GM12878 (cell line): ENCODE measurements at regions not wholly inside any gene's neighbourhood (a gene's known extent, or its start where the extent isn't known, plus 50 kb on each side); places are given as distances from the start of the nearest gene placed in this dataset.

Experiments
- ATAC-seq: fragments of 200-7000 bp; cut with Tn5 transposase; 3 replicates; pipeline ENCODE4 v1.9.1; 2020; ENCODE audit warnings: mild to moderate bottlenecking, moderate library complexity
- BruUV-seq: library from RNA; stranded (reverse); fragments of 400-500 nt; replicated peaks from 2 replicates; lab custom pipeline; 2021; lab: Mats Ljungman, UMichigan
- CTCF ChIA-PET: fragments of 300-600 bp; sonication (Branson Sonifier 250); formaldehyde crosslinking; extraction: SDS; loops from one replicate; lab custom pipeline; 2021; ENCODE audit warnings: inconsistent platforms; lab: Yijun Ruan, JAX
- POLR2A ChIA-PET: fragments of 350-600 bp; formaldehyde crosslinking; extraction: SDS; loops from one replicate; lab custom pipeline; 2021; ENCODE audit warnings: inconsistent platforms; lab: Charles Lee
- RAD21 ChIA-PET: fragments of 300-600 bp; sonication (Branson Sonifier 250); formaldehyde crosslinking; loops from one replicate; lab custom pipeline; 2023; ENCODE audit warnings: antibody characterized with exemption; ENCODE audit not compliant: unreplicated experiment; lab: Charles Lee
- SMC1A ChIA-PET: fragments of 300-600 bp; sonication (Branson Sonifier 250); formaldehyde crosslinking; loops from one replicate; lab custom pipeline; 2023; ENCODE audit not compliant: unreplicated experiment, uncharacterized antibody; lab: Charles Lee
- DNase-seq: peaks from one replicate; pipeline ENCODE4 v3.0.0-alpha.2; 2011; ENCODE audit warnings: low read depth, low spot score
- FAIRE-seq: peaks from 3 replicates; lab custom pipeline; 2011; peaks lifted over from hg19 to GRCh38; lab: Jason Lieb, UNC
- H2AFZ ChIP-seq: 2 replicates; pipeline ENCODE4 v1.6.0; 2011; ENCODE audit warnings: low read depth, low read length, control low read depth; ENCODE audit not compliant: control insufficient read depth
- H3K27ac ChIP-seq: 2 replicates; pipeline ENCODE4 v1.5.1; 2011; ENCODE audit warnings: control low read depth; ENCODE audit not compliant: control insufficient read depth, insufficient read depth
- H3K27me3 ChIP-seq, 2 experiments: replicated peaks in 1 of 2; 2 replicates each; pipeline versions ENCODE4 v1.6.0 to v1.6.1; 2011; ENCODE audit warnings: low read length in 1 of 2; ENCODE audit not compliant: control insufficient read depth in 2 of 2, insufficient read depth in 2 of 2
- H3K36me3 ChIP-seq, 2 experiments: 2 replicates each; pipeline ENCODE4 v1.5.1; 2011; ENCODE audit warnings: low read length in 1 of 2; ENCODE audit not compliant: control insufficient read depth in 2 of 2, insufficient read depth in 2 of 2
- H3K4me1 ChIP-seq: 2 replicates; pipeline ENCODE4 v1.6.1; 2011; ENCODE audit warnings: mild to moderate bottlenecking, low read length, moderate library complexity, mixed read lengths; ENCODE audit not compliant: control insufficient read depth, insufficient read depth
- H3K4me2 ChIP-seq: 2 replicates; pipeline ENCODE4 v1.6.0; 2011; ENCODE audit warnings: control low read depth; ENCODE audit not compliant: control insufficient read depth, insufficient read depth
- H3K4me3 ChIP-seq: fragments of 200-600 bp; sonication (generic); 2 replicates; pipeline ENCODE4 v1.5.1; 2016
- H3K79me2 ChIP-seq: 2 replicates; pipeline ENCODE4 v1.6.0; 2011; ENCODE audit warnings: low read length; ENCODE audit not compliant: control insufficient read depth, insufficient read depth
- H3K9ac ChIP-seq: 2 replicates; pipeline ENCODE4 v1.8.0; 2011; ENCODE audit warnings: low read length, control low read depth, mixed read lengths; ENCODE audit not compliant: control insufficient read depth, insufficient read depth
- H3K9me3 ChIP-seq: replicated peaks from 3 replicates; pipeline ENCODE4 v1.5.1; 2011; ENCODE audit warnings: mild to moderate bottlenecking, low read length; ENCODE audit not compliant: control insufficient read depth, insufficient read depth
- H4K20me1 ChIP-seq: 2 replicates; pipeline ENCODE4 v1.6.0; 2011; ENCODE audit not compliant: control insufficient read depth, insufficient read depth
- CTCF ChIP-seq, 3 experiments: IDR thresholded peaks in 2 of 3; conservative IDR thresholded peaks in 1 of 3; 2 replicates each; pipeline ENCODE4 v1.5.1; 2011; ENCODE audit warnings: low read depth in 3 of 3, low read length in 3 of 3, mild to moderate bottlenecking in 3 of 3, control low read depth in 2 of 3, moderate library complexity in 2 of 3, inconsistent platforms in 1 of 3, mixed read lengths in 1 of 3; ENCODE audit not compliant: control insufficient read depth in 2 of 3, insufficient read depth in 1 of 3; ENCODE audit errors: extremely low read depth in 1 of 3
- E2F8 ChIP-seq: fragments of 450-650 bp; IDR thresholded peaks from 2 replicates; pipeline ENCODE4 v1.6.1; 2018; ENCODE audit warnings: mild to moderate bottlenecking, low read depth, moderate library complexity; ENCODE audit not compliant: partially characterized antibody
- HDGF ChIP-seq: fragments of 450-650 bp; IDR thresholded peaks from 2 replicates; pipeline ENCODE4 v1.6.1; 2016; ENCODE audit warnings: antibody characterized with exemption
- NFYA ChIP-seq: IDR thresholded peaks from 2 replicates; pipeline ENCODE4 v1.6.1; 2011; ENCODE audit warnings: low read depth, mild to moderate bottlenecking, low read length, improper control_type of control experiment, borderline replicate concordance
- NKRF ChIP-seq: fragments of 450-650 bp; conservative IDR thresholded peaks from 2 replicates; pipeline ENCODE4 v1.6.1; 2017; ENCODE audit warnings: mild to moderate bottlenecking, moderate library complexity
- NR2C2 ChIP-seq: IDR thresholded peaks from 2 replicates; pipeline ENCODE4 v1.6.1; 2011; ENCODE audit warnings: borderline replicate concordance, low read depth; ENCODE audit not compliant: control insufficient read depth, insufficient read length
- NRF1 ChIP-seq: conservative IDR thresholded peaks from 2 replicates; pipeline ENCODE4 v1.6.1; 2011; ENCODE audit warnings: mild to moderate bottlenecking, low read depth, low read length, improper control_type of control experiment
- PAX8 ChIP-seq: fragments of 450-650 bp; IDR thresholded peaks from 2 replicates; pipeline ENCODE4 v1.6.1; 2017; ENCODE audit warnings: mild to moderate bottlenecking, moderate library complexity
- RELB ChIP-seq: fragments of 450-650 bp; IDR thresholded peaks from 2 replicates; pipeline ENCODE4 v1.6.1; 2017; ENCODE audit warnings: low read depth, mild to moderate bottlenecking, moderate library complexity
- TCF12 ChIP-seq: IDR thresholded peaks from 2 replicates; pipeline ENCODE4 v1.6.1; 2011; ENCODE audit warnings: low read depth, mild to moderate bottlenecking, low read length
- ZSCAN29 ChIP-seq: fragments of 450-650 bp; IDR thresholded peaks from 2 replicates; pipeline ENCODE4 v1.6.1; 2017; ENCODE audit warnings: mild to moderate bottlenecking, moderate library complexity
- WGBS: methylation state at CpG from one replicate; pipeline ENCODE4 v1.1.6; 2016; ENCODE audit warnings: low lambda C conversion rate; ENCODE audit not compliant: insufficient replicate concordance, insufficient coverage; ENCODE audit errors: missing lambda C conversion rate; 5-methylcytosine and 5-hydroxymethylcytosine counted together
- in situ Hi-C: fragments of 300-500 bp; cut with MboI; formaldehyde crosslinking; loops from 9 replicates; pipeline ENCODE4 v1.14.3; 2018; ENCODE audit warnings: mixed read lengths
- intact Hi-C: fragments of 100-400 bp; cut with micrococcal nuclease; formaldehyde crosslinking; loops from one replicate; pipeline ENCODE4 v1.14.2; 2022; ENCODE audit not compliant: unreplicated experiment

- no peak overlapping the region for H3K9ac ChIP-seq
- H3K79me2 ChIP-seq = no peaks in the 10 kb centered on the region
- H3K9me3 ChIP-seq = no peaks in the 10 kb centered on the region
- H3K27me3 ChIP-seq = no peaks in the 10 kb centered on the region
- ChIA-PET SMC1A (interaction anchor here (1.0 kb wide), 1 partner anchor 62 kb away, joined by 3 read pairs; no protein-coding TSS in a partner anchor), CTCF (no interaction called here), RAD21 (no interaction called here), POLR2A (no interaction called here)
- no peak overlapping the region for H2AFZ ChIP-seq
- H3K4me3 ChIP-seq = no peak overlapping the region
- H4K20me1 ChIP-seq = no peaks in the 10 kb centered on the region
- 87% methylated on average over 3 of the region's 3 CpGs for WGBS
- DNase-seq (no peak), ATAC-seq (no peak), FAIRE-seq (no peak)
- H3K27ac ChIP-seq = no peak overlapping the region
- H3K4me2 ChIP-seq = no peak overlapping the region
- in situ Hi-C loops = no loop called here
- no peaks in the 10 kb centered on the region for H3K36me3 ChIP-seq
- BruUV-seq = no TSS peak
- intact Hi-C loops = no loop called here
- no peaks in the 10 kb centered on the region for H3K4me1 ChIP-seq
- TF ChIP-seq NFYA = no peak
- no peak for TF ChIP-seq NR2C2
- TF ChIP-seq PAX8 = no peak
- TF ChIP-seq CTCF (IDR thresholded peaks at IDR 0.05 in 2 of 3, conservative IDR thresholded peaks at IDR 0.05 in 1 of 3; ENCODE audit: control insufficient read depth in 2 of 3, extremely low read depth in 1 of 3, insufficient read depth in 1 of 3, low read depth in 3 of 3, low read length in 3 of 3) = no peak
- TF ChIP-seq ZSCAN29 = no peak
- TF ChIP-seq RELB = no peak
- no peak for TF ChIP-seq HDGF
- no peak for TF ChIP-seq NRF1
- no peak for TF ChIP-seq NKRF
- no peak for TF ChIP-seq TCF12
- TF ChIP-seq E2F8 = no peak
These were observed 57.3 kb downstream of the C11orf91 start for GRCh38 chr11:33643167-33643824.
